GM19240 (cell line): ENCODE measurements at regions not wholly inside any gene's neighbourhood (a gene's known extent, or its start where the extent isn't known, plus 50 kb on each side); places are given as distances from the start of the nearest gene placed in this dataset.
"Not testable (repeated sequence)": the region's sequence is repeated elsewhere in the genome, so short reads cannot be mapped to it uniquely, and the experiment has no call there.

ENCODE experiments used
- DNase-seq: peaks from one replicate; pipeline ENCODE4 v3.0.0; 2011; ENCODE audit warnings: low spot score; ENCODE audit not compliant: insufficient read length

DNA sequence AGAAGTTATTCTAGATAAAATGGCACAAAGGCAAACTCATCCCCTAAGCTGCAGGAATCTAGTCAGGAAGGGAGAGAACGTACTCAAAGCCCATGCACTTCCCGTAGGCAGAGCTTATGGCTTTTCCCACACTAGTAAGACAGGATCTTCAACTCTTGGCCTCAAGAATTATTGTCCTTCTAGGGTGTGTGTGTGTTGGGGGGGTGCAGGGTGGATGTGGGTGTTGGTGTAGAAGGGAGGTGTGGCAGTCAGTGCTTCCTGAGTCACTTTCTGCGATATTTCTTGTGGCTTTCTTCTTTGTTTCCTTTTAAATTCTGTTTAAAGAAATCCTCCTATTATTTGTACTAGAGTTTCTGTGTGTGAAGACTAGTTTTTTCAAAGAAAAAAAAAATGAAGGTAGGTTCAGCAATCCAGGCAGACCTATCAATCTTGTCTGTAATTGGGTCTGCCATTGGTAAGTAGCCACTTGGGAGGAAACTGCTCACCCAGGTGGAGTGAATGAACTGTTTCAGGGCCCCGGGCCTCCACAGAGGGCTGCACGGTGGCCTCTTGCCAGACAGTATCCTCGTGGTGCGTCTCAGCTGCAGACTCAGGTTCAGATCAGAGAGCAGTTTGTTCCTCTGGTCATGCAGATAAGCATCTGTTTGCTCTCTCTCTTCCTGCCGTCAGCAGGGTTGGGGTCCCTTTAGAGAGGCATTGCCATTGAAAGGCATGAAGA, 131.9 kb downstream of the NPR3 start:
- no peak for DNase-seq

DNA sequence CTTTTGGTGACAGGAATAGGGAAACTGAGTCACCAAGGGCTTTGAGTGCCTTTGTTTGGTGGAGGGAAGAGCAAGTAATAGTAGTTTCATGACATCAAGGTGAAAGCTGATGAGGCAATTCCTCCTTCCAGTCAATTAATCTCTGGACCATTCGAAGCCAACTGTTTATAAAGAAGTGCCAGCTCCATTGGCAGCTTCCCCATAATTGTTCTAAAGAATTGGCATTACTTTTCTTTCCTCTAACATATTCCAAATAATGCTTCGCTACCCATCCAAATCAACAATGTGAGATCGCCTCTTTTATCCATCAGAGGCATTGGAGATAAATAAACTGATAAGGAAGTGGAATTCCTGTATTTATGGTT, 132.4 kb downstream of the NPR3 start:
- no peak for DNase-seq

DNA sequence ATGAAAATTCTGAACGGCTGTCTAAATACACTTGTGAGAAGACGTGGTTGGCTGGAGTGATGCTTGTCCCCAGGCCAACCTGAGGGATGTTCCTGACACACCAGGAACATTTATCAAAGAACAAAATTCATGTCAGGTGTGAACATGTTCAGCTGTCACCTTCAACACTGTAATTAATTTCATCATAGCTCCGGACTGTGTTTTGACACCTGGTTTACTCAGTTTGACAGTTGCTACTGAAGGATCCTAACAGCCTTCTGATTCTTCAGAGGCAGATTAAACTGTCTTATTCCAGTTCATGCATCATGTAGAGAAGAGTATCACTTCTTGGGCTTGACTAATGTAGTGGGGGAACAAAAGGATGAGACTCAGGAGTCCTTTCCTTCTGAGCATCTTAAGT, 134.1 kb downstream of the NPR3 start:
- no peak for DNase-seq

DNA sequence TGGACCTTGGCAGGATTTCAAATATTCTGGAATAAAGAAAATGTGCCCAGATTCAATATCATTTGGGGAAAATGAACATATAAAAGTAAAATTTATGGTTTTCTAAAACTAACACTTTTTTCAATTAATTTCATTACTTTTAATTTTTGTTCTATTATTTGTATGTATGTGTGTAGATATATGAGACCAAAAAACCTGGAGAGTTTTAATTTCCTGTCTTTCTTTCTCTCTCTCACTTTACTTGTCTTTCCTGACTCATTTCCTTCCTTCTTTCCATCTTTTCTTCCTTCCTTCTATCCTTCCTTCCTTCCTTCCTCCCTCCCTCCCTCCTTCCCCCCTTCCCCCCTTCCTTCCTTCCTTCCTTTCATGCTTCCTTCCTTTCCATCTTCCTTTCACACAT, 137.0 kb downstream of the NPR3 start:
- no peak for DNase-seq

DNA sequence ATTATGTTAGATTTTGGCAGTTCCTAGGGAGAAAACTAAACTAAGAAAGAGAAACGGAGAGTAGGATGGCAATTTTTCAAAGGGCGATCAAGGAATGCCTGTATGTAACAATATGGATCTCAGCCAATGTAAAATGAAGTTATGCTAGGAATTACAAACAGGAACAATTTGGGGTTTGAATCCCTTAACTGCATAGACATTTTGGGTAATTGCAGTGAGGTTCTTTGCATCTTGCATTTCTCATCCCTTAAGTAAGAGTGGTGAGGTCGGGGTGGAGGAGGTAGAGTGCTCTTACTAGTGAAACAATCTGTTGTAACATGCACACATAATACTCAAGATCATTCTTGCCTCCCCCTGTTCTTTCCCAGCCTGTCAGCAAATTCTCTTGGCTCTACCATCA, 137.6 kb downstream of the NPR3 start:
- no peak for DNase-seq

DNA sequence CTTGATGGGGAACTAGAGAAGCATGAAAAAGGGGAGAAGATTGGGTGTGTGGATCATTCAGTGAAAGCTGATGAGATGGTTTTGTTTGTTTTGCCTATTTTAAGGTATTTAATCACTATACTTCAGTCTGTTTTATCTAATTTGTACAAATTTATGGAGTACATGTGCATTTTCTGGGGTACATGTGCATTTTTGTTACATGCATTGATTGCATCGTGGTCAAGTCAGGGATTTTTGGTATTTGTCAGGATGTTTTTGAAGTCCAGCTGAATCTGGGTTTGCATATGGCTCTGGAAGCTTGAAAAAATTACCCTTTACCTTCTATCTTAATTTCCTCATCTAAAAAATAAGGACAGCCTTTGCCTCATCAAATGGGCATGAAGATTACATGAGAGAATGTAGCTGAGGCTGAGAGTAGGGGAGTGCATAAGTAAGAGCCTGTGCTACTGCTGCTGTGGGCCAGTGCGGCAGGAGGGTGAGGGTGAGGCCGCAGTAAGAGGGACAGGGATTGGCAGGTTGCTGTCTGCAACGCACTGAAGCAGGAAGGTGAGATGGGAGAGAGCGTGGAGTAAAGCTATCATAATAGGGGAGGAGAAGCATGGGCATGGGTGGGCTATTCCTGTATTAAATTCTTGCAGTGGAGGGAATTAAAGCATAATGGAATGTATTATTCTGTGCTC, 139.8 kb downstream of the NPR3 start:
- no peak for DNase-seq

DNA sequence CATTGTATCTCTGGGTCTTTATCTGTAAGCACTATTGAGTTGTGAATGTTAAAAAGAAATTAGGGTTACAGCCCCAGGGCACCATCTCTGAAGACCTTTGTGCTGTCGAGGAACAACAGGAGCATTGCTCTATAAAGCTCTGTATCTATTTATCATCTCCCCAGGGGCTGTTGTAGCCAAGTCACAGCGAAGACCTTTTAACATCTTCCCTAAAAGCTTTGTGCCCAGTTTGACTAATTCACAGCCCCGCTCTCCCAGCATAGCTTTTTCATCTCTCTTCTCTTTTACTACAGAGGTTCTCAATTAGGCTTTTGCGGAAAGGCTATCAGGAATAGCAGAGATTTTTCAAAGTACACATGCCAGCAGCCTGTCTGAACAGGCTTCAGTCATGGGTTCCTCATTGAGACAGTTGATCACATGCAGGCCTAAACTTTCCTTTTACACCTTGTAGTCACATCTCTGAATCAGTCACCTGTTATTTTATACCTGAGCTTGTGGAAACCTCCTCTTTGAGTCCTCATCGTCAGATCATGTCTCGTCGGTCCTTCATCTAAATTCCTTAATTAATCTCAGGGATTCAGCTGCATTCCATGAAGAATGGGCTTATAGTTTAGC, 140.5 kb downstream of the NPR3 start:
- DNase-seq: no peak

DNA sequence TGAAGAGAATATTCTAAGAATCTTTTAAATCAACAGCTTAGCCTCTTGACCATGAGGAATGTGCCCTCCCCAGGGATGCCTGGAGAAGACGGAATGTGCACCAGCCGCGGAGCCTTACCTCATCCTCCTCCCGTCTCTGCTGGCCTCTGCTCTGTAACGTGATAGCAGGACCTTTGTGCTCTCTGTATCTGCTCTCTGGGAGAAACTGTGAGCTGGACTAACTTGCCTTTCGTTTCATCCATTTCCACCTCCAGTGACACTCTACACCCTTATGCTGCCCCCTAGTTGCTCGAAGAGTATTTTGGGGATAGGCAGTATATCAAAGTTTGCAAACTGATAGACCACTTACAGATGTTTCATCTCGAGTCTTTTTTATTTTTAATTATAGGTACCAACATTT, 141.4 kb downstream of the NPR3 start:
- DNase-seq: no peak

DNA sequence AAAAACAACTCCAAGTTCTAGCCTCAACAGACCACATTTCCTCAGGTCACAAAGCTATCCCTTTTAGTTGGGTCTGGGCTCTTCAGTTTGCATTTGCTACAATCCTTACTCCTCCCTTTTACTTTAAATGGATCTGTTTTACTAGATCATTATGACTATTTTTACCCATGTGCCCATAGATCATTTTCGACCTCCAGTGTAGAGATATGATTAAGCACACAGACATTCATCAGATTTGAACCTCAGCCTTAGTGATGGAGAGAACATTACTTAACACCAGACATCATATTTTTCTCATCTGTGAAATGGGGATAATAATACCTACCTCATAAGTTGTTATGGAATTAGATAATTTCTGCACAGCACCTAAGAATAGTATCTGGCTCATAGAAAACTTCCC, 141.9 kb downstream of the NPR3 start:
- no peak for DNase-seq

DNA sequence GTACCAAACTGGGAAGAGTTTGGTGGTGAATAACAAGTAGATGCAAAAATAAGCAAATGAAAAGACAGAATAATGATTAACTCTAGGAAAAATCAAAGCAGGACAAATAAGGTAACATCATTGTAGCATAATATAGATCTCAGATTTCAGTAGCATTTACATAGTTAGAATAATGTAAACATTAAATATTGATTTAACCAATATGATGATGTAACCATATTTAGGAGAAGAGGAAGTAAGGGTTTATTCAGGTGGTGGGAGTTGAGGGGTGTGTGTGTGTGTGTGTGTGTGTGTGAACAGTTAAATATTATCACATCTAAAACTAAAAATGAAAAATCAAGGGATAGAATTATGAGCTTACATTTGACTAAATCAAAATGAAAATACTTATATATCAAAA, 143.4 kb downstream of the NPR3 start:
- no peak for DNase-seq

DNA sequence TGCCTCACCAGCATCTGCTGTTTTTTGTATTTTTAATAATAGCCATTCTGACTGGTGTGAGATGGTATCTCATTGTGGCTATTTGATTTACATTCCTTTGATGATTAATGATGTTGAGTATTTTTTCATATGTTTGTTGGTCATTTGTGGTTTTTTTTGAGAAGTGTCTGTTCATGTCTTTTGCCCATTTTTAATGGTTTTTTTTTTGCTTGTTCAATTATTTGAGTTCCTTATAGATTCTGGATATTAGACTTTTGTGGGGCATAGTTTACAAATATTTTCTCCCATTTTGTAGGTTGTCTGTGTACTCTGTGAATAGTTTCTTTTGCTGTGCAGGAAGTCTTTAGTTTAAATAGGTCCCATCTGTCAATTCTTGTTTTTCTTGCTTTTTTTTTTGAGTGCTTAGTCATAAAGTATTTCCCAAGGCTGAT, 148.1 kb downstream of the NPR3 start:
- no peak for DNase-seq

DNA sequence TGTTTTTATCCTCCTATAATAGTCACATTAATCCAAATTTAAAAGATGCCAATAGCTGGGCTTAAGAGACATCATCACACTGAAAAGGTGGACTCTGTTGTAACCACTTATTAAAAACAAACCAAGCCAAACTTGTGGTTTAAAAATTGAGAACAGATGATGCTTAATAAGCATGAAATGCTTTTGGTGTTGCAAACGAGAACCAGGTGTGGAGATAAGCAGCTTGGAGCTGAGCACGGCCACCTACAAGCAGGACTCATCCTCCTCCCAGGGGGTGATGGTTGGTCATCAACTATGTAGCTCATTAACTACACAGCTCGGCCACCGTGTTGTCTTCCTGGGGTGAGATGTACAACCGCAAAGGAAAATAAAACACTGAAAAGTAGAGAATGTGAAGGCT, 154.4 kb downstream of the NPR3 start:
- no peak for DNase-seq

DNA sequence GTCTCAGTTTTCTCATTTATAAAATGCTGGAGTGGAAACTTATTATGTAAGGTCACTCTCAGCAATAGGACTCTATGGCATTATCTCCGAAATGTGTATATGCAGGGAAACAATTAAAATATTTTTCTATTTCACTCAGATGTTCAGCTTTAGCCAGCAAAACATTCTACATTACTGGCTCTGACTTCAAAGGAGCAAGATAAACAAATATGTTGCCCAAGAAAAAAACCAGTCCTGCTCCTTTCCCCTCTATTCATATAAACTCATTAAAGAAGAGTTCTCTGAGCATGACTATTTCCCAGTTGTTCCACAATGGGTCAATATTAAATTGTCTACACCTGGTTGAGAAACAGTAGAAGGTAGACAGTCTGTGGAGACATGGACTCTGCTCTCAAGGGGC, 155.0 kb downstream of the NPR3 start:
- DNase-seq: no peak

DNA sequence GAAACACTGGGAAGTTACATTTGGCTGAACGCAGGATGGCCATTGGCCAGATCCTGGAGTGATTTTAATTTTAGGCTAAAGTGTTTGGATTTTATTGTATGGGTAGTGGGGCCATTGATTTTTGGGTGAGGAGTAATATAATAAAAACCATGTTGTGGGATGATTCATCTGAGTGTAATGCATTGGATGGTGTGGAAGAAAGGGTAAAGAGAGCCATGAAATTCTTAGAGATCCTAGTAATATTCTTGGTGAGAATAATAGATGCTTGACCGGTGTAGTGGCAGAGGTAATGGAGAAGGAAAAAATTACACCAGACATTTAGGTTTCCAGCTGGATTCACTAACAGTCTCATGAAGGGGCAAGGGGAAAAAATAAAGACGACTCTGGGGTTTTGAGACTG, 158.1 kb downstream of the NPR3 start:
- no peak for DNase-seq

DNA sequence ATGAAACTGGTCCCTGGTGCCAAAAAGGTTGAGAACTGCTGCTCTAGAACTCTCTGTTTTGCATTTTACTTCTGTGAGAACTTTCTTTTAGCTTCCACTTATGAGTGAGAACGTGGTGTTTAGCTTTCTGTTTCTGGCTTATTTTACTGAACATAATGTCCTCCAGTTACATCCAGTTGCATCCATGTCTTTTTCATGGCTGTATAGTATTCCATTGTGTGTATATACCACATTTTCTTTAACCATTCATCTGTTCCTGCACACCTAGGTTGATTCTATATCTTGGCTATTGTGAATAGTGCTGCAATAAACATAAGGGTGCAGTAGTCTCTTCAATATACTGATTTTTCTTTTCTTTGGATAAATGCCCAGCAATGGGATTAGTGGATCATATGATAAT, 165.7 kb downstream of the NPR3 start:
- no peak for DNase-seq

DNA sequence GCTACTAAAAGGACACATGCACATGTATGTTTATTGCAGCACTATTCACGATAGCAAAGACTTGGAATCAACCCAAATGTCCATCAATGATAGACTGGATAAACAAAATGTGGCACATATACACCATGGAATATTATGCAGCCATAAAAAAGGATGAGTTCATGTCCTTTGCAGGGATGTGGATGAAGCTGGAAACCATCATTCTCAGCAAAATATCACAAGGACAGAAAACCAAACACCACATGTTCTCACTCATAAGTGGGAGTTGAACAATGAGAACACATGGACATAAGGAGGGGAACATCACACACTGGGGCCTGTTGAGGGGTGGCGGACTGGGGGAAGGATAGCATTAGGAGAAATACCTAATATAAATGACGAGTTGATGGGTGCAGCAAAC, 168.2 kb downstream of the NPR3 start:
- not testable (repeated sequence) for DNase-seq

DNA sequence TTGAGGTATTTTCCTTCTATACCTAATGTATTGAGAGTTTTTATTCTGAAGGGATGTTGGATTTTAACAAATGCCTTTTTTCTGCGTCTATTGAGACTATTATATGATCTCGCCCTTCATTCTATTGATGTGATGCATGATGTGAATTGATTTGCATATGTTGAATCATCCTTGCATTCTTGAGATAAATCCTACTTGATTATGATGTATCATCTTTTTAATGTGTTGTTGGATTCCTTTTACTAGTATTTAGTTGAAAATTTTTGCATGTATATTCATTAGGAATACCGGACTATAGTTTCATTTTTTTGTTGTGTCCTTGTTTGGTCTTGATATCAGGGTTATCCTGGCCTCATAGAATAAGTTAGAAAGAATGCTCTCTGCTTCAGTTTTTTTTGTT, 169.7 kb downstream of the NPR3 start:
- no peak for DNase-seq

DNA sequence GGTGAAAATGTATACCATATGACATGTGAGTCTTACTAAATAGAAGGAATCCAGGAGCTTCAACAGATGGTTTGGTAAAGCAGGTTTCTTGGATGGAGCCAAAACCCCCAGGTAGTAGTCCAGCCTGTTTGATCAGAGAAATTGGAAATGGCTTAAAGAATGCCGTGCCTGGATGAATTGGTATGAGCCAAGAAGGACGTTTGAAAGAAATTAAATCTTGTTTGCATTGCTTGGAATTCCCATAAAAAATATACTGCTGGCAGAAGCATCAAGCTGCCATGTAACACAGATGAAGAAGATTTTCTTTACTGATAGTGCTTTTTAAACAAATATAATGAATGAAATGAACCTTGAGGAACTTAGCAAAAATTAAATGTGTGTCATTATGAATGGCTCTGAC, 176.3 kb downstream of the NPR3 start:
- DNase-seq: no peak

DNA sequence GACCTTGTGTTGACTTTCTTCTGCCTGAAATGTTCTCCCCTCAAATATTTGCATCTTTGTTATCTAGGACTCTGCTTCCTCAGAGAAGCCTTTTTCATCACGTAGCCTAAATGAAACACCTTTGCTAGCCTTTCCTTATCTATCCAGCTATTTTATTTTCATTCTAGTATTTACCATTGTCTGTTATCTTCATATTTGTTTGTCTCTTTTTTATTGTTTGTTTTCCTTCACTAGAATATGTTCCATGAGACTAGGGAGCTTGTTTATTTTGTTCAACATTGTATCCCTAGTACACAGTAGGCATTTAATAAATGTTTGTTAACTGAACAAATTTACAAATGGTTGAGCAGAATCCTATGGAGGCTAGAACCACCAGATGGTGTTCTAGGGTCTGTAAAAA, 178.0 kb downstream of the NPR3 start:
- DNase-seq: no peak

DNA sequence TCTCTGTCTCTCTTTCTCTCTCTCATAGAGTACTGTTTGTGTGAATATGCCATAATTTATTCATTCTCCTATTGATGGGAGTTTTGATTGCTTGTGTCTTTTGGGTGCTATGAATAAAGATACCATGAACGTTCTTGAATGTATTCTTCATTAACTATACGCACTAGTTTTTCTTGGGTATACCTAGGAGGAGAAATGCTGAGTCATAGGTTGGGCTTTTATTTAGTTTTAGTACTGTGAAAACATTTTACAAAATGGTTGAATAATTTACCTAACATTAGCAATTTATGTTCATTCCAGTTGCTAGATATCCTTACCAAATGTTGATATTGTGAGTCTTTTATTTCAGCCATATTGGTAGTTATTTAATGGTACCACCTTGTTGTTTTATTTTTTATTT, 192.5 kb downstream of the NPR3 start:
- no peak for DNase-seq

DNA sequence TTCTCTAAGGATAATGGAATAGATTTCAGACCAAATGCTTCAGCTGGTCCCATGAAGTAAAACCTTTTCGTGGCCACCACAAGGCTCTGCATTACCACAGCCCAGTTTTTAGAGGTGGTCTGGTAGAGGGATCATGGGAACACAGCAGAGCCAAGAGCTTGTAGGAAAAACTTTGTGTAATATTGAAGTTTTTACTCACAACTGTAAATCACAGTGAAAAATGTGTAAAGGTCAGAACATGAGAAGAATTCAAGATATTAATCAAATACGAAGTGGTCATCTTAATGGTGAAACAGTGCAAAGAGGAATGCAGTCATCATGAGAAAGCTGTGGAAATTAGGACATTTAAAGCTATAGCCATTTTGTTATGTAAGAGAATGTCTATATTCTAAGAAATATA, 197.5 kb downstream of the NPR3 start:
- DNase-seq: no peak

DNA sequence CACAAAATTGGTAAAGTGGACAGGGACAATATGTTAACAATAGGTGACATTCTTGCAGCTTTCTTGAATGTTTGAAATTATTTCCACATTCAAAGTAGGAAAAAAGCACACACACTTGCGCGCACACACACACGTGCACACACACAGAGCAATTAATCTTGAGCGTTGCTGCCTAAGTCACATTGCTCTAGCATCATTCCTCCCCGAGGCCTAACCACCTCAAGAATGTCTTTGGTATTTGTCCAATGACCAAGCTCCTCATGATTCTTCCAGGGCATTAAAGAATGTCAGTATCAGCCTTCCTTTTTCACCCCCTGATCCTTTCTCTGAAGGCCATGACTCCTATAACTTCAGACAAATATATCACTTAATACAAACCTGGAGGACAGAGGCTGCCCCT, 198.1 kb downstream of the NPR3 start:
- no peak for DNase-seq

DNA sequence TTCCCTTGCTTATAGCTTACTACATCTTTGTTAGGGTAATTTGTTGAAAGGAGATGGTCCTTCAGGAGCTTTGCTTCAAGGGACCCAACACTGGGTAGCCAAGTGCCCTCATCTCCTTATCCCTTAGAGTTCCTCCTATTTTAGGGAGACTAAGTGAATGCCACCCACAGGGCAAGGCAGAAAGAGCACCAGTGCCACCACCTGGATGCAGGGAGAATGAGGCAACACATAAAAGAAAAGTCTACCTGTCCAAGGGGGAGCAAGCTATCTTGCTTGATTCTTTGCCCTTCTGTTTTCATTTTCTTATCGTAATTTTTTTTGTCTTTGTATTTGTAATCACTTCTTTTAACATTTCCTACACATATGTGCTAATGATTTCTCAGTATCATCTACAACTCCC, 205.5 kb downstream of the NPR3 start:
- no peak for DNase-seq
